OCI-LY7 (cell line): ENCODE measurements at regions not wholly inside any gene's neighbourhood (a gene's known extent, or its start where the extent isn't known, plus 50 kb on each side); places are given as distances from the start of the nearest gene placed in this dataset.

ENCODE experiments used
- CTCF ChIP-seq: fragments of 200-600 bp; sonication (generic); conservative IDR thresholded peaks from 2 replicates; pipeline ENCODE4 v1.5.1; 2014; ENCODE audit warnings: mild to moderate bottlenecking, antibody characterized with exemption, low read length, moderate library complexity, mixed read lengths
- EZH2phosphoT487 ChIP-seq: fragments of 200-600 bp; sonication (generic); IDR thresholded peaks from 2 replicates; pipeline ENCODE4 v1.6.1; 2018; ENCODE audit warnings: low read depth, borderline replicate concordance, mild to moderate bottlenecking, mixed run types, antibody characterized with exemption, low read length, moderate library complexity, mixed read lengths

GRCh38 chr5:18357486-18357885 is 723.2 kb downstream of the TAF11L14 start:
- TF ChIP-seq CTCF: no peak
- no peak for TF ChIP-seq EZH2phosphoT487
